DMS 273 (cell line): ENCODE measurements at regions not wholly inside any gene's neighbourhood (a gene's known extent, or its start where the extent isn't known, plus 50 kb on each side); places are given as distances from the start of the nearest gene placed in this dataset.

ENCODE experiments used
- DNase-seq: peaks from one replicate; lab custom pipeline; 2025; ENCODE audit not compliant: unreplicated experiment; lab: John Stamatoyannopoulos, UW

- DNase-seq, result no peak
Measured at GRCh38 chr3:177824190-177824786, 627.0 kb upstream of the TBL1XR1 start.

GRCh38 chr3:177824841-177825240, 627.6 kb upstream of the TBL1XR1 start:
- no peak for DNase-seq

- DNase-seq, result no peak
Measured at GRCh38 chr3:177826253-177826652, 629.0 kb upstream of the TBL1XR1 start.

- DNase-seq, result no peak
Measured at GRCh38 chr3:177827511-177828207, 630.4 kb upstream of the TBL1XR1 start.

DNA sequence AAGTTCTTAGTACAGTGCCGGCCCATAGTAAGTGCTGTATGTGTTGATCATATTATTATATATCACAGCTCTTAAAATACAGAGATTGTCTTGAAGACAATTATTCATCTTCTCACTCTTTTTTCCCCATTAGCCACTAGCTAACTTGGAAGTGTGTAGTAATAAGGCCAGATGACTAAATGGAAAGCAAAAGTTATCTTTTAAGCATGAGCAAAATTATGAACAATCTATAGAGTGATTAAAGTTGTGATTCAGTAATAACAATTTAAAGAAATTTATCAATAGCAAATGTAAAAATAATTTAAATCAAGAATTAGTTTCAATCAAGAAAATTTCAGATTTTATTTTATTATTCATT, 630.9 kb upstream of the TBL1XR1 start:
- DNase-seq, result no peak

DNA sequence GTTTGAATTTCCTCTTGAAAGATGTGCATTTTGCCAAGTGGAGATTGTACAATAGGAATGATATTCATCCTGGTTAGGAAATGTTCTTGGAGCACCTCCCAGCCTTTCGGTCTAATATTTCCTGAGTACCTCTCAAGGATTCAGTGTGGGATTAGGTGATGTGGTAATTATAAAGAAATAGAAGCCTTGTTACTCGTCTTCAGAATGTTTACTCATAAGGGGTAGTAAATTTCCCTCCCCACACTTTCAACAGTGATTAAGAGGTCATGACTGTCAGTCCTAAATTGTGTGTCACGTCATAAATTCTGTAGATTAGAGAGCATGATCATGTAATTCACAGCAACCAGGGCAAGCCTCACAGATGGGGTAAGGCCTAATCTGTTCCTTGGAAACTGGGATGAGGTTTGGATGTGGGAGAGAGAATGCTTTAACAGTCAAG, 633.1 kb upstream of the TBL1XR1 start:
- no peak for DNase-seq

DNA sequence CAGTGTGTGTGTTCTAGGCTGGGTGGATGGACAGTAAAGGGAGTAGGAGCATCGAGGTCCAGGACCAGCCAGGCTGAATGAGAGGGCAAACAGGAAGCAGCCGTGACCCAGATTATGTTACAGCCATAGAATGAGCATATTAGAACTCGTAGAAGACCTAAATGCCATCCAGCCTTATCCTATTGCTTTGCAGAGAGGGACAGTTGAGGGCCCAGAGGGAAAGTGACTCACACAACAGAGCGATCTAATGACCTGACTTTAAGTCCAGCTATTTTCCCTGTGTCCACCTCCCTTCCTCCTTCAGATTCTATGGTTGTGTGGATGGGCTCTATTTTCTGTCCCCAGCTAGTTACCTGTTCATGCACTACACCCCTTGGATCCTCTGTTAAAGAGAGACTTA, 634.1 kb upstream of the TBL1XR1 start:
- DNase-seq, result no peak

- peak; percentile 39 for DNase-seq
Measured at GRCh38 chr3:177832880-177833279, 635.6 kb upstream of the TBL1XR1 start.

DNA sequence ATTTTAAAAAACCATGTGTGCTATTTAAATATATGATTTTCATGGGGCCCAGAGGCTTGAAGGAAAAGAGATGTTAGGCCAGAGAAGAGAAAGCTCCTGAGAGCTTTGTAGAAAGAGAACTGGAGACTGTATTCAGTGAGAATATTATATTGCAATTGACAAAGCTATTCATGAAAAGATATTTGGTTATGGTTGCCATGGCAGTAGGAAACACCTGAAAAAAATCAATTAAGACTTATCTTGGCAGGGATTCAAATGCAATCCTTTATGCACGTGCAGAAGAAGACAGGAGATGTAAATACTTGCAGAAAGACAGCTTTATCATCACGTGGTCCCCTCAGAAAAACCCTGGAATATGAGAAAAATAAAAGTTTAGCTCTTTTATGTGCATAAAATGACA, 636.0 kb upstream of the TBL1XR1 start:
- DNase-seq, result no peak

GRCh38 chr3:177835008-177835407, 637.7 kb upstream of the TBL1XR1 start:
- DNase-seq, result no peak

GRCh38 chr3:177835917-177836316, 638.6 kb upstream of the TBL1XR1 start:
- no peak for DNase-seq

- no peak for DNase-seq
Measured at GRCh38 chr3:177836671-177837070, 639.4 kb upstream of the TBL1XR1 start.

GRCh38 chr3:177837951-177838655, 640.8 kb upstream of the TBL1XR1 start:
- DNase-seq, result no peak

- no peak for DNase-seq
Measured at GRCh38 chr3:177838766-177839350, 641.6 kb upstream of the TBL1XR1 start.

DNA sequence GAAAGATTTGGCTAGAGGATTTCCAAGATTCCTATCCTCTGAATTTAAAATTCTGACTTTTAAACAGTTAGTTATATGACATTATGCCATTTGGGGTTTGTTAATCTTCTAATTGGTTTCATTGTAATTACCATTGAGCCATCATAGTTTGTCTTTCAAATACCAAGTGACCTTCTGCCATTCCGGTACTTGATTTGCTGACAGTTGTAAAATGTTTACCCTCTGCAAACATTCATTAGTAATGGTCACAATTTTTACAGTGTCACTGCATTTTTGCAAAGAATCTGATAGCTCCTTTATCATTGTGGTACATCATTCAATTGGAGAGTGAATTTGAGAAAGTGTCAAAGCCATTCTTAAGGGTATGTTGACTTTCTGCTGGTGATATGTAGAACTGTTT, 645.0 kb upstream of the TBL1XR1 start:
- DNase-seq, result no peak

- no peak for DNase-seq
Measured at GRCh38 chr3:177842743-177843734, 645.8 kb upstream of the TBL1XR1 start.

DNA sequence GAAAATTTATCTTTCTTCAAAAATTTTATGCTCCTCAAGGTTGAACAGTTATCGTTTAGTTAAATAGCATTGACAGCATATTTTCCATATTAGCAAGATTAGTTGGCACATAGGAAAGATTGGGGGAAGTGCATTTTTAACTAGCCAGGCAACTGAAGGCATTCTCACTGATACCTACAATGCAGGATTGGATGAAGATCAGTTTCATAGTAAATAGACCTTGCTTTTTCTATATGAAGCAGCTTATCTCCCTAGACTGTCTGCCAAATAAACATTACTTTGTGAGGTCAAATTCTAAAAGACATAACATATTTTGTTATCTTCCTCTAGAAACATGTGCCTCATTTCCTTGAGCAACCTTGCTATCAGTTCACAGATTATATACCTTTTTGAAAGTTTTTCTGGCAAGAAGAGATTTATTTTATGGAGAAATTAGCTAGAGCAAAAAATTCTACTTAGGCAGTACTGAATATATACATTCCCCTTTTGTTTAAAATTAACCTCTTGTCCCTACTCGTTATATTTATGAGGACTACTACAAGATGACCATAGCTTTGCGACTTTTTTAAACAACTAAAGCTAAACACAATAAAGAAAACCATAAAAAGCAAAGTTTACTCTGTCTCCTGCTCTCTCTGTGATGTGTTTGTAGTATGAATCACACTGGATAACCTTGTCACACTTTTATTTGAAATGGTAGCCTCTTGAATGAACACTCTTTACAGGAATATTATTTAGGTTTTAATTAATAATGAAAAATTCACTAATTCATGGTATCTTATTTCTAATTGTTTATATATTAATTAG, 654.9 kb upstream of the TBL1XR1 start:
- DNase-seq, result no peak

DNA sequence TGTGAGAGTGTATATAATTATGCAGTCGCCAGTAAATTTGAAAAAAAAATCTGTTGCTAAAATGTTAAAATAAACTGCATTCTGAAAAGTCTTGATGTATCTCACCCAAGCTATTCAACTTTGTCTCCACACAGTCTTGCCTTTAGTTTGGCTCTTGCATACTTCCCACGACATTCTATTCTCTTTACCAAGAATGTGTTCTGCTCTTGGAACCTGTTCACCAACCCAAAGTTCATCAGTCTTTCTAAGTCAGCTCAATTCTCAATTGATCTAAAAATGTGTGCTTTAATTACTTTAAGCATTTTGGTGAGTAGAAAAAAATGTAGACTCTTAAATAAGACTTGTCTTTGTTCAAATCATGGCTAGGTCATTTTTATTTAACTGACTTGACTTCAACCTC, 657.7 kb upstream of the TBL1XR1 start:
- no peak for DNase-seq

- DNase-seq, result no peak
Measured at GRCh38 chr3:177860184-177860583, 662.9 kb upstream of the TBL1XR1 start.

DNA sequence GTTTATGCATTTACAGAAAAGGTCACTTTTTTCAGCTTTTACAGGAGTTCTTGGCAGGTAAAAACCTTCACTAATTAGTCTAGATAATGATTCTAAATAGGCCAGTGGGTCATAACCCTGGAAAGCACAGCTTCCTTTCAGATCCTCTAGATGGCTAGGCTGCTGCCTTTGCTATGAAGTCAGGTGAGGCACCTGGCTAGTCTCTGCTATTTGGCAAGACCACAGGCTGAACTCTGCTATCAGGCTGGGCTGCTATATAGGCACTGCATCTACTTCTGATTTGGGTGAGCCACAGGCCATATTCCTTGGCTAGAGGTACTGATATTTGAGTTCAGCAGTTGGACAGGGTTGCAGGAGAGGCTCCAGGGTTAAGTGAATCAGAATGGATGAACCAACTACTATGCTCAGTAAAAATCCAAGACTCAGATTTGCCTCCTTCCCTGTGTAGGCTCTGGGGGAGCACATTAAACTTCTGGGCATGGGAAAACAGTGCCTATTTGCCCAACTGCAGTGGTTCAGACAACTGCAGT, 665.7 kb upstream of the TBL1XR1 start:
- DNase-seq, result no peak
